NCI-H510A (cell line): ENCODE measurements at regions not wholly inside any gene's neighbourhood (a gene's known extent, or its start where the extent isn't known, plus 50 kb on each side); places are given as distances from the start of the nearest gene placed in this dataset.
"Not testable (repeated sequence)": the region's sequence is repeated elsewhere in the genome, so short reads cannot be mapped to it uniquely, and the experiment has no call there.

Source experiments
- DNase-seq: peaks from one replicate; lab custom pipeline; 2025; lab: John Stamatoyannopoulos, UW

DNA sequence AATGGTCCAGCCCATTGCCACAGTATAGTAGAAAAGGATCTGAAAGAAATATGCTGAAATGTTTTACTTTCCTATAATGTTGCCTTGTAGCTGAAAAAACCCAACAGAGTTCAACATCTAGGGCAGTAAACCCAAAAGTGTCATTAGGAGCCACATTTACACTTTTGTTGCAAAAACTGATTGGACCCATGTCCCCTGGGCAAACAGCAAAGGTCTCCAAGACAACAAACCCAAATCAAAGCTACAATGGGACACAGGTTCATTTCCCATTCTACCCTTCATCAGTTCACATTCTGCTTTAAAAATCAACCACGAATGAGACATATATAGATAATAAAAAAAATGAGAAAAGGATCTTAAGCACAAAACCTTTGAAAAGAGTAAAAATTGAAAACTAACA is 744.8 kb downstream of the PCDH17 start:
- DNase-seq = no peak

DNA sequence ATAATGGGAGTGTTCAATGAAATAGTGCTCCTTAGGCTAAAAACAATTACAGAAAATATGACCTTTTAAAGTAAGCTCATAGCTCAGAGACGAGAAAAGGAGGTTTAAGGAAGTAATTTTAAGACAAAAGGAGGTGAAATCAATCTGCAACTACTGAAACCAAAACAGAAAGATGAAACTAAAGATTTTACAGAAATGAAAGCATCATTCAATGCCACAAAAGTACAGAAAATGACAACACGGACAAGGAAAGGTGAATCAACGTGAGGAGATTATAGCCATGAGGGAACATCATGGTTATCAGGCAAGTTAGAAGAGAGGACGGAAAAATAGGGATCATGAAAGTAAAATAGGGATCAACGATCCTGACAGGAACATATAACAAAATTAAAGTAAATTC is 745.2 kb downstream of the PCDH17 start:
- DNase-seq = no peak

DNA sequence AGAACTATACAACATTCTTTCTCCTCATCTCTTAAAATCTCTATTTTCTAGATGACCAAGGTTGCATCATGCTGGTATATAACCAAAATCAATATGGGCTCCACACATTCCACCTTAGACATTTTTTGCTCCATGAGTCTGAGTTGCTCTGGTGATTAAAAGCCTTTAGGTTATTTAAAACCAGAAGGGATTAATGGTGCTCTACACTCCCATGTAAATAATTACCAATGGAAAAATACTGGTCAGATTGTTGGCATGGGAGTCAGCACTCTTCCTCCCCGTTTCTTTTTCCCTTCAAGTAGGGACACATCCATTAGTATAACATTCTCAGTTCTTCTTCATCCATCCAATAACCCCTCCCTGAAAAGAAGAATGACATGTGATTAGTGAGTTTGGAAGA is 747.7 kb downstream of the PCDH17 start:
- DNase-seq = no peak

DNA sequence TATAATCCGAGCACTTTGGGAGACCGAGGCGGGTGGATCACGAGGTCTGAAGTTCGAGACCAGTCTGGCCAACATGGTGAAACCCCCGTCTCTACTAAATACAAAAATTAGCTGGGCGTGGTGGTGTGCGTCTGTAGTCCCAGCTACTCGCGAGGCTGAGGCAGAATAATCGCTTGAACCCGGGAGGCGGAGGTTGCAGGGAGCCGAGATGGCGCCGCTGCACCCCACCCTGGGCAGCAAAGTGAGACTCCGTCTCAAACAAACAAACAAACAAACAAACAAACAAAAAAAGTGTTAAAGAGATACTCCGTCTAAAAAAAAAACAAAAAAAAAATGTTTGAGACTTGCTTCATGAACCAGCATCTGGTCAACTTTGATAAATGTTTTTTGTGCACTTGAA is 753.8 kb downstream of the PCDH17 start:
- DNase-seq = not testable (repeated sequence)

DNA sequence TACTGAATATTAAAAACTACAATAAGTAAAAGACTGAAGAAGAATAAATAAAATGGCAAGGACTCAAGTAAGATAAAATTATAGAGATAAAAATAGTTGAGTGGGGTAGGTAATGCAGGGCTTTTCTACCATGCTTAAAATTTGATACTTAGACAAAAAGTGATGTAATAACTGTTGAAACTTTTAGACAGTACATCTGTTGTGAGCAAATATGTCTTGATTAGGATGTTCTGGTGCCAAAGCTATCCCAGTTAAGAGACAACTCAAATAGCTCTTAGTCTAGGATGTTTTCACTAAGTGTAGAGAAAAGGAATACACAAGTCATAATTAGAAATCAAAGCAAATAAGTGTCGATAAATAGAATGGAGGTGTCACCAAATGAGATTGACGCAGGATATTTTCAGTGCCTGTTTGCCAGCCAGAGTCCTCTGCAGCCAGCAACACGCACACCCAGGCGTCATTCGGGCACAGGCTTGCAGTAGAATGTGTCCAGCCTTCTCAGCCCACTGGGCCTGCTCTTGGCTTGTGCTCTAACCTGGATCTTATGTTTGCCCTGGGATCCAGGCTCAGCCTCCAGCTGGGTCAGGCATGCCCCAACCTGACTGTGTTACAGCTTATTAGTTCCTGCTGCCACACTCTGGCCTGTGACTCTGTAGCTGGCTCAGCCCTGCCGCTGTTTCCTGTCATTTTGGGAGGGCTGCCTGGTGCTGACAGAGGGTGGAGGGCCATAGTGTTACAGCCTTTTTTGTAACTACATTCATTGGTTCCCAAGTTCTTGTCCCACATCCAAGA is 766.2 kb downstream of the PCDH17 start:
- DNase-seq = no peak

DNA sequence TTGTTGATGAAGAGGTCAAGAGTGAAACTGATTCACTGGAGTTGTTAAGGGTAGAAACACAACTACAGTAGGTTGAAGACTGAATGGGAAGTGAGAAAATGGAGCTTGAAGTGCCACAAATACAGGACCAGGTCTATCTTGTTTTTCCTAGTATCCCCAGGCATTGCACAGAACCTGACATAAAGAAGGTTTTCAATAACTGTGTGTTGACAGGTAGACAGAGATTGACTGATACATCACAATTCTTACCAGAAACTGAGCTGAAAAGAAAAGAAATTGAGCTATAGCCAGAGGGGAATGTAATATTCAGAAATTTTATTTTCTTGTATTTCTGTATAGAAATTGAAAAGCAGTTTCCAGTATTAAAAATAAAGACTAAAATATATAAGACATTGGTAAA is 767.7 kb downstream of the PCDH17 start:
- no peak for DNase-seq

DNA sequence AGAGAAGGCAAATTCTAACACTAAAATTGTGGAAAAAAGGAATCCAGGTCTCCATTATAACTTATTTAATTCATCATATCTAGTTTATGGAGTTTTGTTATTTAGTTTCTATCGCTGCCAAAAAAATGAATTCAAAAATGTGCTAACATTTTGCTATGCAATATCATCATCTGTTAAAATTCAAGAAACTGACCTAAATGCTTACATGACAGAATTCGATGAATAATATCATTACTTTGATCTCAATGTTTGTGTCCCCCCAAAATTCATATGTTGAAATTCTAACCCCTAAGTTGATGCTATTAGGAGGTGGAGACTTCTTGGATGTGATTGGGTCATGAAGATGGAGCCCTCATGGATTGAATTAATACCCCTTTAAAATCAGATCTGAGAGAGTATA is 775.0 kb downstream of the PCDH17 start:
- DNase-seq = no peak

DNA sequence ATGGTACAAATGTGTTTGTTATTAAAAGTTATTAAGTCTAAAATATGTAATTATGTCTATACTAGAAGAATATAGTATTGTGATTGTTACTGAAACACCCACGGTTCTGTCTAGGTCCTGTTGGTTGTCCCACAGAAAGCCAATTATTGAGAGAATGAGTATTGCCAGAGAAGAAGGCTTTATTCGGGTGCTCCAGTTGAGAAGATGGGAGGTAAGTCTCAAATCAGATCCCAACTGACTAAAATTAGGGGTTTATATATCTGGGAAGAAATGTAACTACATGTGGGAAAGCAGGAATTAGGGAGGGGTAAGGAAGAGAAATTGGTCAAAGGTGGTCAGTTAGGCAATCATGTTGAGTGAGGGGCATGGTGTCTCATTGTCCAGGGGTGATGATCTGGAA is 798.4 kb downstream of the PCDH17 start:
- DNase-seq = no peak

DNA sequence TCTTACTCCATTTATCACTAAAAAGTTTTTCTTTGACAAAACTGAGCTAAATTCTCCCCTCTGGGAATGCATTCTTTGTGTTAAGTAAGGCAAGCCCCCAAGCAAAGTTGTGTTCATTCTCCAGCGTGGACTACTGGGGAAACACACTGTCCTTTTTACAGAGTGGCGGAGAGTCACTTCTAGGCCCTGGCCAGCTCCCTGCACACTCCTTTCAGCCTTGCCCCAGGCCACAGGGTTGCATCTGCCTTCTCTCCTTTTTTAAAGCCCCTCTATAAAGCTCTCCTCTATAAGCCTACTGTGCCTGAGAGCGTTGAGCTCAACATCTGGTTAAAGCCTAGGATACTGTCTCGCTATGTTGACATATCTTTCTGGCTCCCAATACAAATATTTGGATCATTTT is 803.4 kb downstream of the PCDH17 start:
- DNase-seq = no peak

DNA sequence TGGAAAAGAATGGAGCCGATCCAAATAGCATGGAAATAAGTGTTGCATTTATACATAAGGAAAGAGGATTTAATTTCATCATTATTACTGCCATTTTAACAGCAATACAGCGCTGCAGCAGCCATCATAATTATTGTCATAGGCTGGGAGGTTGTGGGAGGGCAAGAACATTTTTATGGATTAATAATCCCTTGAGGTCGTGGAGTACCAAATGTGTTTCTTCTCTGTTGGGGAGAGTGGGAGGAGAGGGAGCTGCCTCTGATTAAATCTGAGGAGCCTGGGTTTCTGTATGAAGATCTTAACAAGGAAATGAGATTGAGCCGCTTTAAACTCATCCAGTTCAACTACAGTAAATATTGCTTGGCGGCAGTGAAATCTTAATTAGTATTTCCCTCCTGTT is 805.9 kb downstream of the PCDH17 start:
- DNase-seq = no peak

DNA sequence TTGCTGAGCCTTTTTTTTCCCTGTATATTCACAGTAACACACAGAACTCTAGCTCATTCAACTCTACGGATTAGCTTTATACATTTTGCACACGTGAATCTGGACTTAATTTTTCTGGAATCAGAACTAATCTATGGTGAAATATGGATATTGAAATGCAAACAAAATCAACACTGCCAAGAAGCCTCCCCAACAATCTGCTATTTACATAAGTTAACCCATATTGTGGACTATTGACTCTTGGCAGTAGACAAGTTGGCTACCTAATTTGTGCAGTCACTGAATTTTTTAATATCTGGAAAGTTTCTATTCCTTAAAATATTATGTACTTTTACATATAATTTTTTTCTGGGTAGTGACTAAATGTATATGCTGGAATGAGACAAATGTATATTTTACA is 815.4 kb downstream of the PCDH17 start:
- DNase-seq = no peak

DNA sequence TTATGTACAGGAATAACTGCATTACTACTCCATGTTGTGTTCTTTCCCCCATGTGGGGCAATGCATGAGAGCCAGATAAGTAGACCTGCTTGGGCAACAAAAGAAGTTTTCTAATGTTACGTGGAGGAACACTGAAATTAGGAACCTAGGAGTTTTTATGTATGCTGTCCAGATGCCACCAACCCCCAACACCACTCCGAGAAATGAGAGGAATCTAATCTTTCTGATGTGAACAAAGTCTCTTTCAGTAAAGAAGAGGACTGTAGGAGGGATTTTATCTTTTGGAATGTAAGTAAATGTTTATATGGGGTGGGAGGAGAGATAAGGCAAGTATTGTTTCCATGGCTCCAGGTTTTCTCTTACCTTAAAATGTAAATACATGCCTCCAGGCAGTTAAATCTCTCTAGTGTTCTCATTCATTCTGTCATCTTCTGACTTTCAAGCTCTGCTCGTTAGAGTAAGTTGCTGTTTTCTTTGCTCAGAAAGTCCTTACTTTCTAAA is 820.6 kb downstream of the PCDH17 start:
- no peak for DNase-seq

DNA sequence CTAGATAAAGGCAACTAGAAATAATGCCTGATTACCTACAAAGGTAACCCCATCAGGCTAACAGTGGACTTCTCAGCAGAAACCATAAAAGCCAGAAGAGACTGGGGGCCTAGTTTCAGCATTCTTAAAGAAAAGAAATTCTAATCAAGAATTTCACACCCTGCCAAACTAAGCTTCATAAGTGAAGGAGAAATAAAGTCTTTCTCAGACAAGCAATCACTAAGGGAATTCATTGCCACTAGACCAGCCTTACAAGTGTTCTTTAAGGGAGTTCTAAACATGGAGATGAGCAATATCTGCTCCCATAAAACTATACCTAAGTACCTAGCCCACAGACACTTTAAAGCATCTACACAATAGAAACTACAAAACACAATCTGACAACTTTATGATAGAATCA is 823.5 kb downstream of the PCDH17 start:
- no peak for DNase-seq

DNA sequence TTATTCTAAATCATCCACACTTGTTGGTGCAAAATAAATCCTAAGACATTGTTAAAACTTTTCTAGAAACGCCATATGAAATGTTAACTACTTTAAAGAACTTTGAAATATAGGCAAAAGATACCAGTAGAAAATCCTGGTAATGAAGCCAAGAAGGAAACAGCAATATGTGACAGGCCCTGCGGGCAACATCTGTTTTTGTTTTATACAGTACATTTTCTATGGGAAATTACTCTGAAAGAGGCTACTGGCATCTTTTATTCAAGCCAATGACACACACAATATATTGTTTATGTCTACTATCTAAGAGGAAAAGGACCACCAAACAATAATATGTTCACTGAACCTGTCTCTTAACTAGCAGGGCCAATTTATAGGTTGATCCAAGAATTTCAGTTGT is 829.7 kb downstream of the PCDH17 start:
- DNase-seq = no peak

DNA sequence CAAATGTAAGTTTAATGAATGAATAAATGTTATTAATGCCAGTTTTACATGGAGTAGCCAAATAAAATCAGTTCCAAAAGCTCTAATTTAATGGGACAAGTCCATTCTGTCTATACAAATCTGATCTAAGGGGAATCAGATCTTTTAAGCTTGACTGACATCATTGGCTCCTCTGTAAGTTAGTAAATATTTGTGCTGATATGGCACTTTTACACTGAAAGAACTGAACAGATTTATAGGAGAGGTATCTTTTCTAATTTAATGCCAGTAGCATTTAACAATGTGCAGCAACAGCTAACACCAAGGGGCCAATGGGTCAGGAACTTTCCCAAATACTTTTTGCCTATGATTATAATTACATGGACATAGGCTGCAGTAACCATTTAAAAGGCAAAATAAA is 832.3 kb downstream of the PCDH17 start:
- DNase-seq = no peak

DNA sequence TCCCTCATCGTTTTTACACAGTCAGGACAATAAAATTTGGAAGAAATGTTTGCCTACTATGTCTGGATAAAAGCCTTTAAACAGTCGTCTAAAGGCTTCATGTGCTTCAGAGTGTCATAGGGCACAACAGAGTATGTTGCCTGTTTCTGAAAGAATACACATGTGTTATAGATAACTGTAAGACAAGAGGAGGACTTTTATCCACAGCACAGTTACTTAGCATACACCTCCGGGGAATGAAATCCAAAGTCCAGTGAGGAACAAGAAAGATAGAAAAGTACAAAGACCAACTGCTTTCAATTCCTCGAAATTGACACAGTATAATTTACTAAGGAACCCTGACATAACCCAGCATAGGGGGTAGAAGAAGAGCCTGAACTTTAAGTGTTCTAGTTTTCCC is 835.6 kb downstream of the PCDH17 start:
- DNase-seq = no peak

DNA sequence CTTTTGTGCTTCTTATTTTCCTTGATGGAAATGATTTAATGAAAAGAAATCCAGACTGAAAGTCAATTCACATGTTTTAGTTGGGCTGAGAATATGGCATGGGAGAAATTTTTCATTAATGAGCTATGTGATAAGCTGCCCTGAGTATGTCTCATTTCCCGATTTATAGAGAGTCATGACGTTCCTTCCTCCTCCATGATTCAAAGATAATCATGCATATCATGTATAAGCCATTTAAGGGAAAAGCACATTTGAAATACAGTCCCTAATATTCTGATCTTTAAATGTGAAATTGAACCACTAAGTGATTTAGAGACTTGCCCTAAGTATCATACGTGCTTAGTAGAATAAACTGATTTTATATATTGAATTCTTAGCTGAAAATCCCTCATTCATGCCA is 840.9 kb downstream of the PCDH17 start:
- DNase-seq = no peak

DNA sequence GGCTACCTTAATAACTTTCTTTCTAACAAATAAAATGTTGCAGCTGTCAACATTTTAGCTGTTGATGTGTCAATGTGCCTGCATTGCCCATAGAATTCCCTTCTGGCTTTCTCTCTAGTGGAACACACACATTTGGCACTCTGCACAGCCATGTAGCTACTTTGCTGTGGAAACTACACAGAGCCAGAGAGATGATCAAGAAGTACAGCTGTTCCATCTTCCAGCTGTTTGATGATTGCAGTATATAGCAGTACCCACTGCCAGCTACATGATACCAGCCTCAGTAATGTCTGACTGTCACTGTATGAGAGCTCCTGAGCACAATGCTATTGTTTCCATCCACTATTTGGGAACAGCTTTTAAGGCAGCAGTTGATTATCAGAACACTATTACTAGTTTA is 843.0 kb downstream of the PCDH17 start:
- no peak for DNase-seq

DNA sequence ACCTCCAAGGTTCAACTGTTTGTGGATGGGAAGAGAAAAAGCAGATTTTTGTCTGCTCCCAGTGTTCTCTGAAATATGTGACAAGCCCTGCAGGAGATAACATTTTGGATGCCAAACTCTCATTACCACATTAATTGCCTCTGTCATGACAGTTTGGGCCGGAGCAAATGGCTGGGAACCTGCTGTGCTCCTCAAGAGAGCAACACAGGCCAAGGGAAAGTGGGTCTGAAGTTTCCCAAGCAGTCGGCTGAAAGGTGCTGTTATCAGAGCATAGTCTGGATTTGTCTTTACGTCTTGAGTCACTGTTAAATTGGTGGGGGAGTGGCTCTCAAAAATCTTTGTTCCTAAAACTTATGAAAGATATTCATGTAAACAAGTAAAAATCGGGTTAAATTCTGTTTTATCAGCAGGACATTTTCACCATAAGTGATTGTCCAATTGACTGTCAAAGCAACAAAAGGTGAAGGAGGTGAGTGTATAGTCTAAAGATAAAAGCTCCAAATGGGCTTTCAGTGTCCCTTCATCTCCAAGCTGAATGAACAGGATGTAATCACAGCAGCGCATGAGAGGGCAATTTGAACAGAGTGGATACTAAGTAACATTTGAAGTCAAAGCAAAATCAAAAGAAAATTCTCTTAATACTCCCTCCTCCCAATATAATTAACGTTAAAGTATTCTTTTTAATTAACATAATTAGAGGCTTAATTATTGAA is 844.8 kb downstream of the PCDH17 start:
- no peak for DNase-seq

DNA sequence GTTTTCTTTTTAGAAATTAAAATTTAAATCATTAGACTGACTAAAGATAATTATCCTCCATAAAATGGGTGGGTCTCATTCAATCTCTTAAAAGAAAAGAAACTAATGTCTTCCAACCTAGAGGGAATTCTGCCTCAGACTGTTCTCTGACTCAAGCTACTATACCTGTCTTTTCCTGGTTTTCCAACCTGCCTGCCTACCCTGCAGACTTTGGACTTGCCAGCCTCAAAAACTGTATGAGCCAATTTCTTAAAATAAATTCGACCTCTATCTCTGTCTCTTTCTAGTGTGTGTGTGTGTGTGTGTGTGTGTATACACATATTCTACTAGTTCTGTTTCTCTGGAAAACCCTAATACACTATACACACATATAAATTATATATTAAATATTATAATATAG is 847.3 kb downstream of the PCDH17 start:
- DNase-seq = no peak

DNA sequence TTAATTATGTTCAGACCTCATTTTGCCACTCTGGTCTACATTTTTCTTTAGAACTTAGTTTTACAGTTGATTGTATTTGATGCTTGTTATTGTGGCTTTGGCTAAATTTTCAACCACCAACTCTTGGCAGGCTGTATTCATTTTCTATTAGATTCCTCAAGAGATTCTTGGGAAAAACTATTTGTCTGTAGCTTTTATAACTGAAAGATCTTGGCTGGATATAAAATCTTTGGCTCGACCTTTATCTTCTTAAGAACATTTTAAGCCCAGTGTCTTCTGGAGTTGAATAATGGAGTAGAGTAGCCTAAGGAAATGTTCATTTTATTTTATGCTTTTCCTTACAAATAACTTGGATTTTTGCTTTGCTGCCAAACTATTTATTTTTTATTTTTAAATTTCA is 848.5 kb downstream of the PCDH17 start:
- DNase-seq = no peak

DNA sequence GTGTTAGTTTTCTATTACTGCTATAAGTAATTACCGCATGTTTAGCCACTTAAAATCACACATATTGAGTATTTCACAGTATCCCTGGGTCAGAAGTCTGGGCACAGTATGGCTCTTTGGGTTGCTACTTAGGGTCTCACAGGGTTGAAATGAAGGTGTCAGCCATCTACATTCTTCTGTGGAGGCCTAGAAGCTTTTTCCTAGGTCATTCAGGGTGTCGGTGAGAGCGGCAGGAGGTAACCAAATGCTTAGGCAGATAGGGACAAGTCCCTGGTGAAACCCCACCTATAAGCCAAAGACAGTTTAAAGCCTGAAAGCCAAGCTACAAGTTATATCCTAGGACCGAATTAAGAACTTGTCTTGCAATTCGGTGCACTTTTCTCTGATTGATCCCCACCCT is 856.7 kb downstream of the PCDH17 start:
- no peak for DNase-seq

DNA sequence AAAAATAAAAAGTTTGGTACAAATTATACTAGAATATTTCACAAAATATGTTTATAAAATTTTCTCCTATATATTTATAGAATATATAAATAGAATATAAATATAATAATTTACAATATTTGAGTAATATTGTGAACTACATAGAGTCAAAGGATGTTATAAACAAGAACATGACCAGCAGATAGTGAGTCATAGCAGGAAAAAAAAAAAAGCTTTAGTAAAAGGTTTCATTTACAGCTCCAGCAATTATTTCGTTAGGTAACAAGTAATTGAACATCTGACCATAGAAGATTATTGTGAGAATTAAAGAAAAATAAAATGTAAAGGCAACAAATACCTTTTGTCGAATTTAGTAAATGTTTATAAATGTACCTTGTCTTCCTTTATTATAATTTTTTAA is 864.1 kb downstream of the PCDH17 start:
- no peak for DNase-seq

DNA sequence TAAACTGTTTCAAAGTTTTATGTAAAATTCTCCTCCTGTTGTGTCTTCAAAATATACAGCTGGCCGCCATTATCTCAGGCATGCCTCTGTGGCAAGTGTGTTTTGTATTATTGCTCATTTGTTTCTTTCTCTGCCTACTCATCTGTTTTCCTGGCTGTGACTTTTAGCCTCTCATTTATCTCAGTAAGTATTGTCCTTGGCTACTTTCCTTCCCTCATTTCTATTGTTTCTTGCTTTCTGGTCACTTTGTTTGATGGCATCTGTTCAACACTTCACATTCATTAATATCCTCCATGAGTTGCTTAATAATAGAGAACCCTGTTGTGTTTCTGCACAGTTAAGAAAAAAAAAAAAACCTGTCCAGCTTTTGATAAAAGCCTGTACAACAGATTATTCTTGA is 869.4 kb downstream of the PCDH17 start:
- no peak for DNase-seq
